ENCODE measurements at regions not wholly inside any gene's neighbourhood (a gene's known extent, or its start where the extent isn't known, plus 50 kb on each side); places are given as distances from the start of the nearest gene placed in this dataset.

GRCh38 chr7:42478717-42479116 is 241.7 kb upstream of the GLI3 start:
- no peaks in the 10 kb centered on the region for H3K9me3 ChIP-seq (ENCODE audit: control insufficient read depth, insufficient read depth, low read depth, low read length)
- H3K27me3 ChIP-seq (ENCODE audit: control insufficient read depth, insufficient read depth, low read length): no peaks in the 10 kb centered on the region
- DNase-seq (ENCODE audit: low read depth, low spot score) (no peak), ATAC-seq (no peak)
- H3K36me3 ChIP-seq (ENCODE audit: control insufficient read depth, insufficient read depth, low read length): no peaks in the 10 kb centered on the region
- intact Hi-C loops (cut with micrococcal nuclease; ENCODE audit: unreplicated experiment): no loop called here
- CTCF ChIA-PET: no interaction called here
- no TSS peak for BruUV-seq (replicated peaks)
- no peak overlapping the region for H3K4me3 ChIP-seq (ENCODE audit: low read depth in 2 of 2, low read length in 2 of 2)
- H3K27ac ChIP-seq (ENCODE audit: low read length): no peak overlapping the region
- in situ Hi-C loops (cut with HindIII; ENCODE audit: low pct_unique_long_range_greater_than_20kb, low sequenced_read_pairs): no loop called here
- no peaks in the 10 kb centered on the region for H3K4me1 ChIP-seq (ENCODE audit: control insufficient read depth, insufficient read depth, low read length)
- POLR2A ChIA-PET: no interaction called here
- no peak for TF ChIP-seq TCF7L2 (IDR thresholded peaks at IDR 0.05; ENCODE audit: low read depth, low read length)
- TF ChIP-seq POLR2AphosphoS5 (IDR thresholded peaks at IDR 0.05; ENCODE audit: low read depth, low read length): no peak

GRCh38 chr7:42476255-42476654 is 239.2 kb upstream of the GLI3 start:
- ChIA-PET CTCF (no interaction called here), POLR2A (no interaction called here)
- Histone ChIP-seq H3K36me3 (ENCODE audit: control insufficient read depth, insufficient read depth, low read length) (no peaks in the 10 kb centered on the region), H3K4me1 (ENCODE audit: control insufficient read depth, insufficient read depth, low read length) (no peaks in the 10 kb centered on the region), H3K27ac (ENCODE audit: low read length) (no peak overlapping the region), H3K9me3 (ENCODE audit: control insufficient read depth, insufficient read depth, low read depth, low read length) (no peaks in the 10 kb centered on the region), H3K27me3 (ENCODE audit: control insufficient read depth, insufficient read depth, low read length) (no peaks in the 10 kb centered on the region), H3K4me3 (ENCODE audit: low read depth in 2 of 2, low read length in 2 of 2) (no peak overlapping the region)
- TF ChIP-seq POLR2AphosphoS5 (IDR thresholded peaks at IDR 0.05; ENCODE audit: low read depth, low read length) (no peak), SIN3A (IDR thresholded peaks at IDR 0.05; ENCODE audit: borderline replicate concordance, insufficient read depth, low read depth, low read length) (no peak), TCF7L2 (IDR thresholded peaks at IDR 0.05; ENCODE audit: low read depth, low read length) (no peak)
- TF ChIP-seq, protein P1, sequence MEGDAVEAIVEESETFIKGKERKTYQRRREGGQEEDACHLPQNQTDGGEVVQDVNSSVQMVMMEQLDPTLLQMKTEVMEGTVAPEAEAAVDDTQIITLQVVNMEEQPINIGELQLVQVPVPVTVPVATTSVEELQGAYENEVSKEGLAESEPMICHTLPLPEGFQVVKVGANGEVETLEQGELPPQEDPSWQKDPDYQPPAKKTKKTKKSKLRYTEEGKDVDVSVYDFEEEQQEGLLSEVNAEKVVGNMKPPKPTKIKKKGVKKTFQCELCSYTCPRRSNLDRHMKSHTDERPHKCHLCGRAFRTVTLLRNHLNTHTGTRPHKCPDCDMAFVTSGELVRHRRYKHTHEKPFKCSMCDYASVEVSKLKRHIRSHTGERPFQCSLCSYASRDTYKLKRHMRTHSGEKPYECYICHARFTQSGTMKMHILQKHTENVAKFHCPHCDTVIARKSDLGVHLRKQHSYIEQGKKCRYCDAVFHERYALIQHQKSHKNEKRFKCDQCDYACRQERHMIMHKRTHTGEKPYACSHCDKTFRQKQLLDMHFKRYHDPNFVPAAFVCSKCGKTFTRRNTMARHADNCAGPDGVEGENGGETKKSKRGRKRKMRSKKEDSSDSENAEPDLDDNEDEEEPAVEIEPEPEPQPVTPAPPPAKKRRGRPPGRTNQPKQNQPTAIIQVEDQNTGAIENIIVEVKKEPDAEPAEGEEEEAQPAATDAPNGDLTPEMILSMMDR (IDR thresholded peaks at IDR 0.05): no peak
- TF ChIP-seq, protein P2, sequence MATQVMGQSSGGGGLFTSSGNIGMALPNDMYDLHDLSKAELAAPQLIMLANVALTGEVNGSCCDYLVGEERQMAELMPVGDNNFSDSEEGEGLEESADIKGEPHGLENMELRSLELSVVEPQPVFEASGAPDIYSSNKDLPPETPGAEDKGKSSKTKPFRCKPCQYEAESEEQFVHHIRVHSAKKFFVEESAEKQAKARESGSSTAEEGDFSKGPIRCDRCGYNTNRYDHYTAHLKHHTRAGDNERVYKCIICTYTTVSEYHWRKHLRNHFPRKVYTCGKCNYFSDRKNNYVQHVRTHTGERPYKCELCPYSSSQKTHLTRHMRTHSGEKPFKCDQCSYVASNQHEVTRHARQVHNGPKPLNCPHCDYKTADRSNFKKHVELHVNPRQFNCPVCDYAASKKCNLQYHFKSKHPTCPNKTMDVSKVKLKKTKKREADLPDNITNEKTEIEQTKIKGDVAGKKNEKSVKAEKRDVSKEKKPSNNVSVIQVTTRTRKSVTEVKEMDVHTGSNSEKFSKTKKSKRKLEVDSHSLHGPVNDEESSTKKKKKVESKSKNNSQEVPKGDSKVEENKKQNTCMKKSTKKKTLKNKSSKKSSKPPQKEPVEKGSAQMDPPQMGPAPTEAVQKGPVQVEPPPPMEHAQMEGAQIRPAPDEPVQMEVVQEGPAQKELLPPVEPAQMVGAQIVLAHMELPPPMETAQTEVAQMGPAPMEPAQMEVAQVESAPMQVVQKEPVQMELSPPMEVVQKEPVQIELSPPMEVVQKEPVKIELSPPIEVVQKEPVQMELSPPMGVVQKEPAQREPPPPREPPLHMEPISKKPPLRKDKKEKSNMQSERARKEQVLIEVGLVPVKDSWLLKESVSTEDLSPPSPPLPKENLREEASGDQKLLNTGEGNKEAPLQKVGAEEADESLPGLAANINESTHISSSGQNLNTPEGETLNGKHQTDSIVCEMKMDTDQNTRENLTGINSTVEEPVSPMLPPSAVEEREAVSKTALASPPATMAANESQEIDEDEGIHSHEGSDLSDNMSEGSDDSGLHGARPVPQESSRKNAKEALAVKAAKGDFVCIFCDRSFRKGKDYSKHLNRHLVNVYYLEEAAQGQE (IDR thresholded peaks at IDR 0.05; ENCODE audit: insufficient read depth in 1 of 2, low read depth in 2 of 2, low read length in 1 of 2): no peak
- ATAC-seq (no peak), DNase-seq (ENCODE audit: low read depth, low spot score) (no peak)
- no TSS peak for BruUV-seq (replicated peaks)
- in situ Hi-C loops (cut with HindIII; ENCODE audit: low pct_unique_long_range_greater_than_20kb, low sequenced_read_pairs) (no loop called here), intact Hi-C loops (cut with micrococcal nuclease; ENCODE audit: unreplicated experiment) (no loop called here)

GRCh38 chr7:42475082-42475481 is 238.1 kb upstream of the GLI3 start:
- no peak overlapping the region for H3K27ac ChIP-seq (ENCODE audit: low read length)
- intact Hi-C loops (cut with micrococcal nuclease; ENCODE audit: unreplicated experiment): no loop called here
- POLR2A ChIA-PET: no interaction called here

More at GRCh38 chr7:42475082-42475481, 238.1 kb upstream of the GLI3 start:
- in situ Hi-C loops (cut with HindIII; ENCODE audit: low pct_unique_long_range_greater_than_20kb, low sequenced_read_pairs): no loop called here
- BruUV-seq (replicated peaks): no TSS peak
- Histone ChIP-seq H3K9me3 (ENCODE audit: control insufficient read depth, insufficient read depth, low read depth, low read length) (no peaks in the 10 kb centered on the region), H3K36me3 (ENCODE audit: control insufficient read depth, insufficient read depth, low read length) (no peaks in the 10 kb centered on the region), H3K4me3 (ENCODE audit: low read depth in 2 of 2, low read length in 2 of 2) (no peak overlapping the region), H3K27me3 (ENCODE audit: control insufficient read depth, insufficient read depth, low read length) (no peaks in the 10 kb centered on the region), H3K4me1 (ENCODE audit: control insufficient read depth, insufficient read depth, low read length) (no peaks in the 10 kb centered on the region)
- DNase-seq (ENCODE audit: low read depth, low spot score) (no peak), ATAC-seq (no peak)
- CTCF ChIA-PET: no interaction called here
- TF ChIP-seq, protein P2 (IDR thresholded peaks at IDR 0.05; ENCODE audit: insufficient read depth in 1 of 2, low read depth in 2 of 2, low read length in 1 of 2): no peak
- no peak for TF ChIP-seq TCF7L2 (IDR thresholded peaks at IDR 0.05; ENCODE audit: low read depth, low read length)
- no peak for TF ChIP-seq POLR2AphosphoS5 (IDR thresholded peaks at IDR 0.05; ENCODE audit: low read depth, low read length)
- TF ChIP-seq, protein P1 (IDR thresholded peaks at IDR 0.05): no peak
- TF ChIP-seq SIN3A (IDR thresholded peaks at IDR 0.05; ENCODE audit: borderline replicate concordance, insufficient read depth, low read depth, low read length): no peak
